ENCODE measurements at regions not wholly inside any gene's neighbourhood (a gene's known extent, or its start where the extent isn't known, plus 50 kb on each side); places are given as distances from the start of the nearest gene placed in this dataset.
A peak's percentile ranks its signal among the peaks of the same experiment; 100 is the strongest.

- no peak overlapping the region for H2AK5ac ChIP-seq (ENCODE audit: low read depth, low read length)
- no peak overlapping the region for H3K9ac ChIP-seq (ENCODE audit: low read depth, low read length)
- no peaks in the 10 kb centered on the region for H3K9me3 ChIP-seq (ENCODE audit: control insufficient read depth, insufficient read depth, low read length)
- no peak overlapping the region for H2AK9ac ChIP-seq (replicated peaks; ENCODE audit: low read depth, low read length, poor library complexity)
- H2BK15ac ChIP-seq (ENCODE audit: low read depth, low read length), result no peak overlapping the region; the same call in 2 of the 3 replicates
- no peak overlapping the region for H3K27ac ChIP-seq (ENCODE audit: insufficient read depth, low read length)
- H2BK120ac ChIP-seq (ENCODE audit: low read depth, low read length), result no peak overlapping the region
- H3K27me3 ChIP-seq (ENCODE audit: control insufficient read depth, insufficient read depth, low read length), result peaks cover 14% of the 10 kb centered on the region
- CTCF ChIA-PET, result no interaction called here
- no peak overlapping the region for H3K4me2 ChIP-seq (ENCODE audit: low read depth, low read length)
- POLR2A ChIA-PET (ENCODE audit: unreplicated experiment), result no interaction called here
- dilution Hi-C loops (cut with HindIII; ENCODE audit: low sequenced_read_pairs, unreplicated experiment), result no loop called here
- no peak overlapping the region for H2BK5ac ChIP-seq (ENCODE audit: low read depth, low read length, poor library complexity, severe bottlenecking)
- no peak overlapping the region for H4K8ac ChIP-seq (ENCODE audit: low read depth in 2 of 2, low read length in 2 of 2)
- H4K5ac ChIP-seq (ENCODE audit: low read depth, low read length), result no peak overlapping the region
- no peak overlapping the region for H3K23ac ChIP-seq (ENCODE audit: low read depth, low read length)
- no peak overlapping the region for H4K91ac ChIP-seq (ENCODE audit: insufficient read depth, low read depth, low read length)
- no peak overlapping the region for H3K4me3 ChIP-seq (ENCODE audit: insufficient read depth, low read depth, low read length)
- no peak overlapping the region; the same call in 1 of the 2 replicates for H3K4ac ChIP-seq (ENCODE audit: low read depth, low read length)
- no peak overlapping the region for H2BK20ac ChIP-seq (ENCODE audit: low read depth, low read length)
- no peaks in the 10 kb centered on the region for H3K79me1 ChIP-seq (ENCODE audit: low read depth in 1 of 2, low read length in 2 of 2)
- no peak overlapping the region for H3K56ac ChIP-seq (ENCODE audit: extremely low read depth, insufficient read depth, low read length)
- no TSS peak for BruUV-seq (replicated peaks)
- H3K36me3 ChIP-seq (ENCODE audit: control insufficient read depth, insufficient read depth, low read length), result no peaks in the 10 kb centered on the region
- H3K18ac ChIP-seq (ENCODE audit: low read depth, low read length), result no peak overlapping the region
- peak; percentile 6 for DNase-seq
- peak; percentile 61 for ATAC-seq (ENCODE audit: low read depth)
- H3K14ac ChIP-seq (replicated peaks; ENCODE audit: low read depth, low read length), result peak overlapping the region; percentile 13; the same call in 1 of the 2 replicates
- intact Hi-C loops (cut with micrococcal nuclease), result no loop called here
- H4K20me1 ChIP-seq (ENCODE audit: insufficient read depth, low read length), result no peaks in the 10 kb centered on the region
- in situ Hi-C loops (cut with MboI; ENCODE audit: low sequenced_read_pairs), result no loop called here
- no CpG with 5 or more reads among the region's 1 CpG for WGBS, 2 experiments (ENCODE audit: extremely low coverage in 2 of 2, insufficient read length in 1 of 2)
- no peak overlapping the region for H2AFZ ChIP-seq (replicated peaks; ENCODE audit: low read length, poor library complexity)
- peaks cover 4% of the 10 kb centered on the region; the same call in 1 of the 2 replicates for H3K4me1 ChIP-seq (ENCODE audit: control insufficient read depth, insufficient read depth, low read length)
- H3K9me1 ChIP-seq (ENCODE audit: insufficient read depth, low read length), result peaks cover 5% of the 10 kb centered on the region; the same call in 1 of the 2 replicates
- TF ChIP-seq CHD1 (IDR thresholded peaks at IDR 0.05; ENCODE audit: low read depth, low read length) (no peak), USF2 (IDR thresholded peaks at IDR 0.05; ENCODE audit: low read depth, low read length) (no peak), CEBPB (IDR thresholded peaks at IDR 0.05; ENCODE audit: low read depth, low read length) (no peak), CTCF (conservative IDR thresholded peaks at IDR 0.05; ENCODE audit: low read depth, low read length) (no peak), RAD21 (IDR thresholded peaks at IDR 0.05; ENCODE audit: low read length) (no peak), NFE2L2 (IDR thresholded peaks at IDR 0.05; ENCODE audit: low read depth, low read length) (no peak), ELK1 (IDR thresholded peaks at IDR 0.05; ENCODE audit: borderline replicate concordance, low read depth, low read length) (no peak), MXI1 (IDR thresholded peaks at IDR 0.05; ENCODE audit: borderline replicate concordance, low read depth, low read length) (no peak), RCOR1 (IDR thresholded peaks at IDR 0.05; ENCODE audit: insufficient replicate concordance, low read length) (no peak), MAZ (IDR thresholded peaks at IDR 0.05; ENCODE audit: borderline replicate concordance, low read depth, low read length) (no peak), BHLHE40 (IDR thresholded peaks at IDR 0.05; ENCODE audit: low read depth, low read length) (no peak)
These were observed 112.9 kb downstream of the IRS2 start for GRCh38 chr13:109673477-109673876.

Measured in IMR-90 (cell line).